ENCODE measurements at regions not wholly inside any gene's neighbourhood (a gene's known extent, or its start where the extent isn't known, plus 50 kb on each side); places are given as distances from the start of the nearest gene placed in this dataset.

- H4K20me1 ChIP-seq (ENCODE audit: insufficient read depth, low read length) = no peaks in the 10 kb centered on the region
- no peaks in the 10 kb centered on the region for H3K9me2 ChIP-seq (ENCODE audit: low read depth, low read length)
- H3K9me3 ChIP-seq (ENCODE audit: low read length) = no peaks in the 10 kb centered on the region
- H3K4me2 ChIP-seq (ENCODE audit: low read length) = no peak overlapping the region
- no peaks in the 10 kb centered on the region for H3K27me3 ChIP-seq (ENCODE audit: insufficient read depth, low read length)
- no peaks in the 10 kb centered on the region for H3K36me3 ChIP-seq (ENCODE audit: insufficient read depth, low read length)
- H3K4me1 ChIP-seq (ENCODE audit: insufficient read depth, low read length, severe bottlenecking) = no peaks in the 10 kb centered on the region
- H3K27ac ChIP-seq (ENCODE audit: low read depth, low read length, poor library complexity, severe bottlenecking) = no peak overlapping the region
- no peak overlapping the region for H3K4me3 ChIP-seq (ENCODE audit: low read depth, low read length, poor library complexity, severe bottlenecking)
- H3F3A ChIP-seq (ENCODE audit: insufficient read depth, low read length) = no peaks in the 10 kb centered on the region
- no peak overlapping the region for H3K9ac ChIP-seq (ENCODE audit: low read length)
- no peak overlapping the region for H2AFZ ChIP-seq (ENCODE audit: low read length)
- no peaks in the 10 kb centered on the region for H3K79me2 ChIP-seq (ENCODE audit: insufficient read depth, low read length)
- TF ChIP-seq CTCF (IDR thresholded peaks at IDR 0.05; ENCODE audit: low read length) (no peak), EZH2 (IDR thresholded peaks at IDR 0.05; ENCODE audit: borderline replicate concordance, low read length) (no peak)
Measured at GRCh38 chr14:46433381-46433780, 218.2 kb downstream of the RPL10L start.

GRCh38 chr14:46432516-46432915, 219.1 kb downstream of the RPL10L start:
- Histone ChIP-seq H3F3A (ENCODE audit: insufficient read depth, low read length) (no peaks in the 10 kb centered on the region), H2AFZ (ENCODE audit: low read length) (no peak overlapping the region), H3K79me2 (ENCODE audit: insufficient read depth, low read length) (no peaks in the 10 kb centered on the region), H3K27me3 (ENCODE audit: insufficient read depth, low read length) (no peaks in the 10 kb centered on the region), H3K9me2 (ENCODE audit: low read depth, low read length) (no peaks in the 10 kb centered on the region), H3K4me1 (ENCODE audit: insufficient read depth, low read length, severe bottlenecking) (no peaks in the 10 kb centered on the region), H4K20me1 (ENCODE audit: insufficient read depth, low read length) (no peaks in the 10 kb centered on the region), H3K36me3 (ENCODE audit: insufficient read depth, low read length) (no peaks in the 10 kb centered on the region), H3K4me2 (ENCODE audit: low read length) (no peak overlapping the region), H3K27ac (ENCODE audit: low read depth, low read length, poor library complexity, severe bottlenecking) (no peak overlapping the region), H3K9me3 (ENCODE audit: low read length) (no peaks in the 10 kb centered on the region), H3K4me3 (ENCODE audit: low read depth, low read length, poor library complexity, severe bottlenecking) (no peak overlapping the region), H3K9ac (ENCODE audit: low read length) (no peak overlapping the region)
- TF ChIP-seq CTCF (IDR thresholded peaks at IDR 0.05; ENCODE audit: low read length) (no peak), EZH2 (IDR thresholded peaks at IDR 0.05; ENCODE audit: borderline replicate concordance, low read length) (no peak)

- Histone ChIP-seq H3K9ac (ENCODE audit: low read length) (no peak overlapping the region), H3K27ac (ENCODE audit: low read depth, low read length, poor library complexity, severe bottlenecking) (no peak overlapping the region), H3K4me1 (ENCODE audit: insufficient read depth, low read length, severe bottlenecking) (no peaks in the 10 kb centered on the region), H3K27me3 (ENCODE audit: insufficient read depth, low read length) (no peaks in the 10 kb centered on the region), H2AFZ (ENCODE audit: low read length) (no peak overlapping the region), H3K4me3 (ENCODE audit: low read depth, low read length, poor library complexity, severe bottlenecking) (no peak overlapping the region), H3K9me2 (ENCODE audit: low read depth, low read length) (no peaks in the 10 kb centered on the region), H3K36me3 (ENCODE audit: insufficient read depth, low read length) (no peaks in the 10 kb centered on the region), H3F3A (ENCODE audit: insufficient read depth, low read length) (no peaks in the 10 kb centered on the region), H4K20me1 (ENCODE audit: insufficient read depth, low read length) (no peaks in the 10 kb centered on the region), H3K4me2 (ENCODE audit: low read length) (no peak overlapping the region), H3K9me3 (ENCODE audit: low read length) (no peaks in the 10 kb centered on the region), H3K79me2 (ENCODE audit: insufficient read depth, low read length) (no peaks in the 10 kb centered on the region)
- TF ChIP-seq CTCF (IDR thresholded peaks at IDR 0.05; ENCODE audit: low read length) = no peak
- TF ChIP-seq EZH2 (IDR thresholded peaks at IDR 0.05; ENCODE audit: borderline replicate concordance, low read length) = no peak
Measured at GRCh38 chr14:46417066-46417465, 234.5 kb downstream of the RPL10L start.

Data from OCI-LY1 (cell line).